Glutamatergic neuron (in vitro differentiated cells): ENCODE measurements at regions not wholly inside any gene's neighbourhood (a gene's known extent, or its start where the extent isn't known, plus 50 kb on each side); places are given as distances from the start of the nearest gene placed in this dataset.

Experiments
- DNase-seq: peaks from one replicate; pipeline ENCODE4 v3.0.0; 2022
- H3K27ac Mint-ChIP-seq: one replicate; pipeline ENCODE4 v1.8.0; 2020; ENCODE audit warnings: mild to moderate bottlenecking, mixed read lengths, inconsistent platforms; ENCODE audit not compliant: unreplicated experiment
- H3K27me3 Mint-ChIP-seq: one replicate; pipeline ENCODE4 v1.8.0; 2020; ENCODE audit warnings: mild to moderate bottlenecking, moderate library complexity, mixed read lengths, inconsistent platforms; ENCODE audit not compliant: unreplicated experiment
- H3K36me3 Mint-ChIP-seq: one replicate; pipeline ENCODE4 v1.8.0; 2020; ENCODE audit warnings: mild to moderate bottlenecking, mixed read lengths, inconsistent platforms; ENCODE audit not compliant: unreplicated experiment
- H3K4me1 Mint-ChIP-seq: one replicate; pipeline ENCODE4 v1.8.0; 2020; ENCODE audit warnings: mild to moderate bottlenecking, low read depth, mixed read lengths, inconsistent platforms; ENCODE audit not compliant: unreplicated experiment
- H3K4me3 Mint-ChIP-seq: one replicate; pipeline ENCODE4 v1.8.0; 2020; ENCODE audit warnings: mild to moderate bottlenecking, mixed read lengths, inconsistent platforms; ENCODE audit not compliant: unreplicated experiment
- H3K9me3 Mint-ChIP-seq: one replicate; pipeline ENCODE4 v1.8.0; 2020; ENCODE audit warnings: mild to moderate bottlenecking, moderate library complexity, mixed read lengths, inconsistent platforms; ENCODE audit not compliant: unreplicated experiment
- CTCF ChIP-seq: fragments of 200-600 bp; sonication (generic); IDR thresholded peaks from one replicate; pipeline ENCODE4 v1.5.0; 2021; ENCODE audit not compliant: partially characterized antibody, unreplicated experiment

DNA sequence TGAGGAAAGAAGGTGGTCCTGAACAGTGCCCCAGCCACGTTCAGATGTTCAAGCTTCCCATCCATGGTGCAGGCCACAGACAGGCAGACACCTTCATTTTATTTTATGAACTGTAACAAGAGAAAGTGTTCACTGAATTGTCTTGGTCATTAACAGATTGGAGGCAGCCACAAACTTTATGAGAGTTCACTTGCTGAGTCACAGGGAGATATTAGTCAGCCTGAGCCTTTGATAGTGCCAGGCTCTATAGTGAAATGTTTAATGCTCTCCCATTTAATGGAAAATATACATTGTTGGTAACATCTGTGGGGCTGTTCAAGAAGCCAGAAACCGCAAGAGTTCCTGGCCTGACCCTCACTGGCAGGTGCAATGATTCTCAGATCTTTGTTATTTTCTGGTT lies 237.0 kb downstream of the TENT4A start:
- no peak overlapping the region for H3K27ac Mint-ChIP-seq
- H3K36me3 Mint-ChIP-seq: no peaks in the 10 kb centered on the region
- no peak for TF ChIP-seq CTCF
- no peak overlapping the region for H3K4me3 Mint-ChIP-seq
- peaks cover 2% of the 10 kb centered on the region for H3K9me3 Mint-ChIP-seq
- peaks cover 13% of the 10 kb centered on the region for H3K4me1 Mint-ChIP-seq
- peaks cover 1% of the 10 kb centered on the region for H3K27me3 Mint-ChIP-seq
- DNase-seq: no peak

GRCh38 chr5:6950860-6951259 lies 237.6 kb downstream of the TENT4A start:
- DNase-seq: no peak
- H3K4me3 Mint-ChIP-seq: no peak overlapping the region
- TF ChIP-seq CTCF: no peak
- no peak overlapping the region for H3K27ac Mint-ChIP-seq
- peaks cover 12% of the 10 kb centered on the region for H3K4me1 Mint-ChIP-seq
- peaks cover 2% of the 10 kb centered on the region for H3K9me3 Mint-ChIP-seq
- peaks cover 1% of the 10 kb centered on the region for H3K27me3 Mint-ChIP-seq
- no peaks in the 10 kb centered on the region for H3K36me3 Mint-ChIP-seq

DNA sequence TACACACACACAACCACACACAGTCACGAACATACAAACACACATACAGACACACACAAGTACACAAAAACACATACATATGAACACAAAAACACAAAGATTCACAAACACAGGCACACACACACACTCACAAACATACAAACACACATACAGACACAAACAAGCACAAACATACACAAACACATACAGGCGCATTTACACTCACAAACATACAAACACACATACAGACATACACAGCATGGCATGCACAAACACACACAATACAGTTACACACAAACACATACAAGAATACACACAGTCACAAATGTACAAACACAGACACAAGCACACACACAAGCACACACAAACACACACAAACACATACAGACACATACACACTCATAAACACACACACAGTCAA lies 247.9 kb downstream of the TENT4A start:
- Mint-ChIP-seq H3K36me3 (peaks cover 3% of the 10 kb centered on the region), H3K27me3 (no peaks in the 10 kb centered on the region), H3K9me3 (no peaks in the 10 kb centered on the region), H3K4me1 (no peaks in the 10 kb centered on the region), H3K4me3 (no peak overlapping the region), H3K27ac (no peak overlapping the region)
- no peak for TF ChIP-seq CTCF
- DNase-seq: no peak

- no peak for TF ChIP-seq CTCF
- peak; percentile 24 for DNase-seq
- Mint-ChIP-seq H3K27me3 (no peaks in the 10 kb centered on the region), H3K27ac (no peak overlapping the region), H3K4me1 (no peaks in the 10 kb centered on the region), H3K4me3 (no peak overlapping the region), H3K36me3 (peaks cover 4% of the 10 kb centered on the region), H3K9me3 (no peaks in the 10 kb centered on the region)
These were observed 248.8 kb downstream of the TENT4A start for GRCh38 chr5:6961837-6962635.

GRCh38 chr5:6976971-6977370 lies 263.7 kb downstream of the TENT4A start:
- no peaks in the 10 kb centered on the region for H3K9me3 Mint-ChIP-seq
- peaks cover 5% of the 10 kb centered on the region for H3K36me3 Mint-ChIP-seq
- H3K27ac Mint-ChIP-seq: no peak overlapping the region
- H3K4me3 Mint-ChIP-seq: no peak overlapping the region
- TF ChIP-seq CTCF: no peak
- DNase-seq: no peak
- H3K4me1 Mint-ChIP-seq: peaks cover 5% of the 10 kb centered on the region
- no peaks in the 10 kb centered on the region for H3K27me3 Mint-ChIP-seq
